ENCODE measurements at regions not wholly inside any gene's neighbourhood (a gene's known extent, or its start where the extent isn't known, plus 50 kb on each side); places are given as distances from the start of the nearest gene placed in this dataset.

DNA sequence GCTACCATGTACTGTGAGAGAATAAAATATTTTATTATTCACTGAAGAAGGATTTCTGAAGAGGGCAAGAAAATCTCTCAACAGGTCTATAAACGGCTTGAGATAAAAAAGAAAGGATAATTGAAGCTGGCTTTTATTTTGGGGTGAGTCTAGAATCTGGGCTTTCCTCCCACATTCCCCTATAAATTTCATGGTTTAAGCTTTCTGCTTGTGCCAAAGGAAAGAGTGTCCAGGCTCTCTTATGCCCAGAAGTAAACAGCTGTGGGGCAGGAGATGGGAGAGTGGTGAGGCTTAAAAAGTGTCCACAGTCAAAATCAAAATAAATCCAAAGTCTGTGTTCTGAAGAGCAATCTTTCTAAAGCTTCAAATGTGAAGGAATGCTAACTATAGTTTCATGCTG lies 942.2 kb upstream of the MIR17HG start:
- Histone ChIP-seq H3K9me3 (ENCODE audit: low read depth) (no peaks in the 10 kb centered on the region), H3K36me3 (no peaks in the 10 kb centered on the region), H3K4me1 (no peaks in the 10 kb centered on the region), H3F3A (ENCODE audit: low read depth) (no peaks in the 10 kb centered on the region), H3K4me2 (no peak overlapping the region), H2AFZ (replicated peaks) (no peak overlapping the region), H3K9ac (no peak overlapping the region), H3K4me3 (no peak overlapping the region), H3K27me3 (no peaks in the 10 kb centered on the region), H3K79me2 (ENCODE audit: low read depth) (no peaks in the 10 kb centered on the region), H3K27ac (no peak overlapping the region), H4K20me1 (ENCODE audit: low read depth) (no peaks in the 10 kb centered on the region)
- Mint-ChIP-seq H3K4me3 (no peak overlapping the region), H3K9me3 (peaks cover 2% of the 10 kb centered on the region), H3K27ac (no peak overlapping the region), H3K36me3 (no peaks in the 10 kb centered on the region), H3K27me3 (ENCODE audit: insufficient read depth, low read depth) (no peaks in the 10 kb centered on the region), H3K4me1 (no peaks in the 10 kb centered on the region)
- no peak for TF ChIP-seq EZH2phosphoT487 (IDR thresholded peaks at IDR 0.05)
- no peak for TF ChIP-seq CTCF (IDR thresholded peaks at IDR 0.05)
- no peak for TF ChIP-seq EZH2 (IDR thresholded peaks at IDR 0.05)
- no peak for DNase-seq (ENCODE audit: low spot score)

- Histone ChIP-seq H3K27ac (no peak overlapping the region), H3K36me3 (no peaks in the 10 kb centered on the region), H3K79me2 (ENCODE audit: low read depth) (no peaks in the 10 kb centered on the region), H4K20me1 (ENCODE audit: low read depth) (no peaks in the 10 kb centered on the region), H3K9ac (no peak overlapping the region), H3K4me3 (no peak overlapping the region), H3F3A (ENCODE audit: low read depth) (no peaks in the 10 kb centered on the region), H3K9me3 (ENCODE audit: low read depth) (no peaks in the 10 kb centered on the region), H2AFZ (replicated peaks) (no peak overlapping the region), H3K27me3 (no peaks in the 10 kb centered on the region), H3K4me2 (no peak overlapping the region), H3K4me1 (peaks cover 14% of the 10 kb centered on the region)
- TF ChIP-seq EZH2 (IDR thresholded peaks at IDR 0.05), result no peak
- TF ChIP-seq EZH2phosphoT487 (IDR thresholded peaks at IDR 0.05), result no peak
- no peak for TF ChIP-seq CTCF (IDR thresholded peaks at IDR 0.05)
- no peaks in the 10 kb centered on the region for H3K9me3 Mint-ChIP-seq
- no peak overlapping the region for H3K27ac Mint-ChIP-seq
- no peak for DNase-seq (ENCODE audit: low spot score)
- no peaks in the 10 kb centered on the region for H3K36me3 Mint-ChIP-seq
- peaks cover 21% of the 10 kb centered on the region for H3K4me1 Mint-ChIP-seq
- no peaks in the 10 kb centered on the region for H3K27me3 Mint-ChIP-seq (ENCODE audit: insufficient read depth, low read depth)
- H3K4me3 Mint-ChIP-seq, result no peak overlapping the region
Measured at GRCh38 chr13:90412980-90413379, 934.5 kb upstream of the MIR17HG start.

GRCh38 chr13:90413548-90413947 lies 933.9 kb upstream of the MIR17HG start:
- Histone ChIP-seq H4K20me1 (ENCODE audit: low read depth) (no peaks in the 10 kb centered on the region), H2AFZ (replicated peaks) (no peak overlapping the region), H3K4me2 (no peak overlapping the region), H3K27ac (no peak overlapping the region), H3F3A (ENCODE audit: low read depth) (no peaks in the 10 kb centered on the region), H3K4me3 (no peak overlapping the region), H3K27me3 (no peaks in the 10 kb centered on the region), H3K4me1 (peaks cover 16% of the 10 kb centered on the region), H3K9me3 (ENCODE audit: low read depth) (no peaks in the 10 kb centered on the region), H3K36me3 (no peaks in the 10 kb centered on the region), H3K9ac (no peak overlapping the region), H3K79me2 (ENCODE audit: low read depth) (no peaks in the 10 kb centered on the region)
- no peak for DNase-seq (ENCODE audit: low spot score)
- H3K4me1 Mint-ChIP-seq, result peaks cover 24% of the 10 kb centered on the region
- TF ChIP-seq CTCF (IDR thresholded peaks at IDR 0.05) (no peak), EZH2 (IDR thresholded peaks at IDR 0.05) (no peak), EZH2phosphoT487 (IDR thresholded peaks at IDR 0.05) (no peak)
- H3K36me3 Mint-ChIP-seq, result no peaks in the 10 kb centered on the region
- no peak overlapping the region for H3K27ac Mint-ChIP-seq
- H3K27me3 Mint-ChIP-seq (ENCODE audit: insufficient read depth, low read depth), result no peaks in the 10 kb centered on the region
- H3K4me3 Mint-ChIP-seq, result no peak overlapping the region
- no peaks in the 10 kb centered on the region for H3K9me3 Mint-ChIP-seq

Measured in neural progenitor cell (in vitro differentiated cells).